GM12878 (cell line): ENCODE measurements at regions not wholly inside any gene's neighbourhood (a gene's known extent, or its start where the extent isn't known, plus 50 kb on each side); places are given as distances from the start of the nearest gene placed in this dataset.

Source experiments
- ATAC-seq: fragments of 200-7000 bp; cut with Tn5 transposase; 3 replicates; pipeline ENCODE4 v1.9.1; 2020; ENCODE audit warnings: mild to moderate bottlenecking, moderate library complexity
- BruUV-seq: library from RNA; stranded (reverse); fragments of 400-500 nt; replicated peaks from 2 replicates; lab custom pipeline; 2021; lab: Mats Ljungman, UMichigan
- CTCF ChIA-PET: fragments of 300-600 bp; sonication (Branson Sonifier 250); formaldehyde crosslinking; extraction: SDS; loops from one replicate; lab custom pipeline; 2021; ENCODE audit warnings: inconsistent platforms; lab: Yijun Ruan, JAX
- POLR2A ChIA-PET: fragments of 350-600 bp; formaldehyde crosslinking; extraction: SDS; loops from one replicate; lab custom pipeline; 2021; ENCODE audit warnings: inconsistent platforms; lab: Charles Lee
- RAD21 ChIA-PET: fragments of 300-600 bp; sonication (Branson Sonifier 250); formaldehyde crosslinking; loops from one replicate; lab custom pipeline; 2023; ENCODE audit warnings: antibody characterized with exemption; ENCODE audit not compliant: unreplicated experiment; lab: Charles Lee
- SMC1A ChIA-PET: fragments of 300-600 bp; sonication (Branson Sonifier 250); formaldehyde crosslinking; loops from one replicate; lab custom pipeline; 2023; ENCODE audit not compliant: unreplicated experiment, uncharacterized antibody; lab: Charles Lee
- DNase-seq: peaks from one replicate; pipeline ENCODE4 v3.0.0-alpha.2; 2011; ENCODE audit warnings: low read depth, low spot score
- FAIRE-seq: peaks from 3 replicates; lab custom pipeline; 2011; peaks lifted over from hg19 to GRCh38; lab: Jason Lieb, UNC
- H2AFZ ChIP-seq: 2 replicates; pipeline ENCODE4 v1.6.0; 2011; ENCODE audit warnings: low read depth, low read length, control low read depth; ENCODE audit not compliant: control insufficient read depth
- H3K27ac ChIP-seq: 2 replicates; pipeline ENCODE4 v1.5.1; 2011; ENCODE audit warnings: control low read depth; ENCODE audit not compliant: control insufficient read depth, insufficient read depth
- H3K27me3 ChIP-seq, 2 experiments: replicated peaks in 1 of 2; 2 replicates each; pipeline versions ENCODE4 v1.6.0 to v1.6.1; 2011; ENCODE audit warnings: low read length in 1 of 2; ENCODE audit not compliant: control insufficient read depth in 2 of 2, insufficient read depth in 2 of 2
- H3K36me3 ChIP-seq, 2 experiments: 2 replicates each; pipeline ENCODE4 v1.5.1; 2011; ENCODE audit warnings: low read length in 1 of 2; ENCODE audit not compliant: control insufficient read depth in 2 of 2, insufficient read depth in 2 of 2
- H3K4me1 ChIP-seq: 2 replicates; pipeline ENCODE4 v1.6.1; 2011; ENCODE audit warnings: mild to moderate bottlenecking, low read length, moderate library complexity, mixed read lengths; ENCODE audit not compliant: control insufficient read depth, insufficient read depth
- H3K4me2 ChIP-seq: 2 replicates; pipeline ENCODE4 v1.6.0; 2011; ENCODE audit warnings: control low read depth; ENCODE audit not compliant: control insufficient read depth, insufficient read depth
- H3K4me3 ChIP-seq: fragments of 200-600 bp; sonication (generic); 2 replicates; pipeline ENCODE4 v1.5.1; 2016
- H3K79me2 ChIP-seq: 2 replicates; pipeline ENCODE4 v1.6.0; 2011; ENCODE audit warnings: low read length; ENCODE audit not compliant: control insufficient read depth, insufficient read depth
- H3K9ac ChIP-seq: 2 replicates; pipeline ENCODE4 v1.8.0; 2011; ENCODE audit warnings: low read length, control low read depth, mixed read lengths; ENCODE audit not compliant: control insufficient read depth, insufficient read depth
- H3K9me3 ChIP-seq: replicated peaks from 3 replicates; pipeline ENCODE4 v1.5.1; 2011; ENCODE audit warnings: mild to moderate bottlenecking, low read length; ENCODE audit not compliant: control insufficient read depth, insufficient read depth
- H4K20me1 ChIP-seq: 2 replicates; pipeline ENCODE4 v1.6.0; 2011; ENCODE audit not compliant: control insufficient read depth, insufficient read depth
- RAD21 ChIP-seq: IDR thresholded peaks from 2 replicates; pipeline ENCODE4 v1.6.1; 2011; ENCODE audit warnings: mild to moderate bottlenecking, low read depth, low read length, moderate library complexity; ENCODE audit not compliant: insufficient read depth
- SMC3 ChIP-seq: IDR thresholded peaks from 2 replicates; pipeline ENCODE4 v1.6.1; 2011; ENCODE audit warnings: low read length, improper control_type of control experiment, borderline replicate concordance
- ZBED1 ChIP-seq: IDR thresholded peaks from 2 replicates; pipeline ENCODE4 v1.6.1; 2016; ENCODE audit warnings: borderline replicate concordance
- whole genome bisulfite sequencing: methylation state at CpG from one replicate; pipeline ENCODE4 v1.1.6; 2016; ENCODE audit warnings: low lambda C conversion rate; ENCODE audit not compliant: insufficient replicate concordance, insufficient coverage; ENCODE audit errors: missing lambda C conversion rate; 5-methylcytosine and 5-hydroxymethylcytosine counted together
- in situ Hi-C: fragments of 300-500 bp; cut with MboI; formaldehyde crosslinking; loops from 9 replicates; pipeline ENCODE4 v1.14.3; 2018; ENCODE audit warnings: mixed read lengths
- intact Hi-C: fragments of 100-400 bp; cut with micrococcal nuclease; formaldehyde crosslinking; loops from one replicate; pipeline ENCODE4 v1.14.2; 2022; ENCODE audit not compliant: unreplicated experiment
- TF ChIP-seq, protein P1 (sequence below), 3 experiments: IDR thresholded peaks in 2 of 3; conservative IDR thresholded peaks in 1 of 3; 2 replicates each; pipeline ENCODE4 v1.5.1; 2011; ENCODE audit warnings: low read depth in 3 of 3, low read length in 3 of 3, mild to moderate bottlenecking in 3 of 3, control low read depth in 2 of 3, moderate library complexity in 2 of 3, inconsistent platforms in 1 of 3, mixed read lengths in 1 of 3; ENCODE audit not compliant: control insufficient read depth in 2 of 3, insufficient read depth in 1 of 3; ENCODE audit errors: extremely low read depth in 1 of 3

DNA sequence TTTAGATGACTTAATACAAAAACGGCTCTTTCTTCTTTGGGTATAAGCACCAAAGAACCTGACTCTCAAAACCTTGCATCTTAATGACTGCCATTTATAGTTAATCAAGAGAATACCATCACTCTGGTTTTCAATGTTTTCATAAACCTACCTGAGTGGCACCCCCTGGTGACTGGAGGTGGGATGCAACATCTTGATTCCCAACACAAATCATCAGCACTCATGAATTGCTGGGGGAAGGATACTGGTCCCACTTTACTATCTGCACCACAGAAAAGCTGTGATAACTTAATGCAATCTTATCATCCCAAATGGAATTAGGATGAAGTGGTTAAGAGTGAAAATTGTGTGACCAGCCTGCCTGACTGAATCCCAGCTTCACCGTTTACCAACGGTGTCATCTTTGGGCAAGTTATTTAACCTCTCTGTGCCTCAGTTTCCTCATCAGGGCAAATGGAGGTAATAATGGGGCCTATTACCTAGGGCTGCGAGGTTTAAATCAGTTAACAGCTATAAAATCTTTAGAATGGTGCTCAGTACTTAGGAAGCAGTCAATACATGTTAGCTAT is 366.4 kb downstream of the KLF12 start:
- ATAC-seq = peak; percentile 64
- no peak overlapping the region for H3K4me2 ChIP-seq
- POLR2A ChIA-PET = no interaction called here

More for the DNA sequence above, 366.4 kb downstream of the KLF12 start:
- no peaks in the 10 kb centered on the region for H4K20me1 ChIP-seq
- no peaks in the 10 kb centered on the region for H3K79me2 ChIP-seq
- H3K9ac ChIP-seq = no peak overlapping the region
- no peaks in the 10 kb centered on the region for H3K27me3 ChIP-seq
- no peak for DNase-seq
- no peaks in the 10 kb centered on the region for H3K9me3 ChIP-seq
- no peaks in the 10 kb centered on the region for H3K36me3 ChIP-seq
- ChIA-PET RAD21 (interaction anchor here (3.4 kb wide), 1 partner anchor 11 kb away, joined by 17 read pairs; no protein-coding TSS in a partner anchor), CTCF (interaction anchor here (0.6 to 4.7 kb wide), 16 partner anchors 8 to 1452 kb away, joined by 3 to 40 read pairs (median 4); no protein-coding TSS in a partner anchor), SMC1A (interaction anchor here (0.5 to 4.4 kb wide), 12 partner anchors 11 to 674 kb away, joined by 3 to 34 read pairs (median 3); no protein-coding TSS in a partner anchor)
- intact Hi-C loops (no loop called here), in situ Hi-C loops (no loop called here)
- no peak overlapping the region for H3K27ac ChIP-seq
- peak; percentile 49 for TF ChIP-seq RAD21
- TF ChIP-seq ZBED1 = no peak
- peak; percentile 40; the same call in 1 of the 2 replicates for TF ChIP-seq SMC3
- TF ChIP-seq, protein P1, sequence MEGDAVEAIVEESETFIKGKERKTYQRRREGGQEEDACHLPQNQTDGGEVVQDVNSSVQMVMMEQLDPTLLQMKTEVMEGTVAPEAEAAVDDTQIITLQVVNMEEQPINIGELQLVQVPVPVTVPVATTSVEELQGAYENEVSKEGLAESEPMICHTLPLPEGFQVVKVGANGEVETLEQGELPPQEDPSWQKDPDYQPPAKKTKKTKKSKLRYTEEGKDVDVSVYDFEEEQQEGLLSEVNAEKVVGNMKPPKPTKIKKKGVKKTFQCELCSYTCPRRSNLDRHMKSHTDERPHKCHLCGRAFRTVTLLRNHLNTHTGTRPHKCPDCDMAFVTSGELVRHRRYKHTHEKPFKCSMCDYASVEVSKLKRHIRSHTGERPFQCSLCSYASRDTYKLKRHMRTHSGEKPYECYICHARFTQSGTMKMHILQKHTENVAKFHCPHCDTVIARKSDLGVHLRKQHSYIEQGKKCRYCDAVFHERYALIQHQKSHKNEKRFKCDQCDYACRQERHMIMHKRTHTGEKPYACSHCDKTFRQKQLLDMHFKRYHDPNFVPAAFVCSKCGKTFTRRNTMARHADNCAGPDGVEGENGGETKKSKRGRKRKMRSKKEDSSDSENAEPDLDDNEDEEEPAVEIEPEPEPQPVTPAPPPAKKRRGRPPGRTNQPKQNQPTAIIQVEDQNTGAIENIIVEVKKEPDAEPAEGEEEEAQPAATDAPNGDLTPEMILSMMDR (IDR thresholded peaks at IDR 0.05 in 2 of 3, conservative IDR thresholded peaks at IDR 0.05 in 1 of 3; ENCODE audit: control insufficient read depth in 2 of 3, extremely low read depth in 1 of 3, insufficient read depth in 1 of 3, low read depth in 3 of 3, low read length in 3 of 3) = peak; percentile 40 to 53 (median 42); a peak in 4 of 6 replicates
- 73% methylated on average over 4 of the region's 4 CpGs for WGBS
- H3K4me3 ChIP-seq = no peak overlapping the region
- FAIRE-seq = peak; percentile 27
- no TSS peak for BruUV-seq
- no peak overlapping the region for H2AFZ ChIP-seq
- peaks cover 19% of the 10 kb centered on the region for H3K4me1 ChIP-seq
